ENCODE measurements at regions not wholly inside any gene's neighbourhood (a gene's known extent, or its start where the extent isn't known, plus 50 kb on each side); places are given as distances from the start of the nearest gene placed in this dataset.

DNA sequence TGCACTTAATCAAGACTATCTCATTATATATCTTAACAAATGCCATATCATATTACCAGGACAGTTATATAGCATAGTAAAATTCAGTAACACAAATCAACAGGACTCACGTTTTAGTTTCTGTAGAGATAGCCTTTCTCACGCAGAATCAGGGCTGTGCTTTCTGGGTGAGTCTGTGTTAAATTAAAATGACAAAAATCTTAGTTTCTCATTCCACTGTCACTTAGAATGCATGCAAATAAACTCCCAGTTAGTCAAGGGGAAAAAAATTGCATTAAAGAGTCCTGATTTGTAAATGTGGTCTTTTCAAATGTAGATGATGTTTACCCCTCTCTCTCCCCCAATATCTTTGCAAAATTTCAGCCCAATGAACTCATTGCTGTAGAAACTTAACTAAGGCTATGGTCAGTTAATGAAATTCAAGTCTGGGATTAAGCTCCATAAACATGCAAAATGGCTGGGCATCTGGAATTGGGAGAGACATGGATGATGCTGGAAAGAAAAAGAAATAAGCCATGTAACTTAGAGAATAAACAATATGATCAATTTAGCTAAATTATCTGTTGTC lies 77.8 kb upstream of the MGAT4C start:
- Mint-ChIP-seq H3K4me1 (ENCODE audit: unreplicated experiment) (no peaks in the 10 kb centered on the region), H3K9me3 (ENCODE audit: unreplicated experiment) (no peaks in the 10 kb centered on the region), H3K4me3 (ENCODE audit: unreplicated experiment) (no peak overlapping the region), H3K36me3 (ENCODE audit: low read depth, unreplicated experiment) (no peaks in the 10 kb centered on the region), H3K27ac (ENCODE audit: unreplicated experiment) (no peak overlapping the region), H3K27me3 (ENCODE audit: unreplicated experiment) (no peaks in the 10 kb centered on the region)
- no peak for TF ChIP-seq CTCF (IDR thresholded peaks at IDR 0.05; ENCODE audit: unreplicated experiment)
- no peak for DNase-seq (ENCODE audit: low spot score)

- Mint-ChIP-seq H3K27ac (ENCODE audit: unreplicated experiment) (no peak overlapping the region), H3K27me3 (ENCODE audit: unreplicated experiment) (no peaks in the 10 kb centered on the region), H3K36me3 (ENCODE audit: low read depth, unreplicated experiment) (no peaks in the 10 kb centered on the region), H3K9me3 (ENCODE audit: unreplicated experiment) (no peaks in the 10 kb centered on the region), H3K4me1 (ENCODE audit: unreplicated experiment) (no peaks in the 10 kb centered on the region), H3K4me3 (ENCODE audit: unreplicated experiment) (no peak overlapping the region)
- TF ChIP-seq CTCF (IDR thresholded peaks at IDR 0.05; ENCODE audit: unreplicated experiment) = no peak
- DNase-seq (ENCODE audit: low spot score) = no peak
These were observed 75.3 kb upstream of the MGAT4C start for GRCh38 chr12:86331457-86331856.

DNA sequence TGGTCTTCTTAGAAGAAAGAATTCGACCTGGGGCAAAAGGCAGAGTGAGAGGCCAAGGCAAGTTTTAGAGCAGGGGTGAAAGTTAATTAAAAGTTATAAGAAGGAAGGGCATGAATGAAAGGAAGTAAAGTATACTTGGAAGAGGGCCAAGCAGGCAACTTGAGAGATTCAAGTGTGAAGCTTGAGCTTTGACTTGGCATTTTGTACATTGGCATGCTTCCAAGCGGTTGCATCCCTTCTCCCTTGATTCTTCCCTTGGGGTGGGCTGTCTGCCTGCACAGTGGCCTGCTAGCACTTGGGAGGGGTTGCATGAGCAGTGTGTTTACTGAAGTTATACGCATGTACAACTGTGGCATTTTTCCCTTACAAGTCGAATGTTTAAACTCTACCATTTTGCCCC lies 74.8 kb upstream of the MGAT4C start:
- Mint-ChIP-seq H3K4me3 (ENCODE audit: unreplicated experiment) (no peak overlapping the region), H3K9me3 (ENCODE audit: unreplicated experiment) (no peaks in the 10 kb centered on the region), H3K36me3 (ENCODE audit: low read depth, unreplicated experiment) (no peaks in the 10 kb centered on the region), H3K4me1 (ENCODE audit: unreplicated experiment) (no peaks in the 10 kb centered on the region), H3K27ac (ENCODE audit: unreplicated experiment) (no peak overlapping the region), H3K27me3 (ENCODE audit: unreplicated experiment) (no peaks in the 10 kb centered on the region)
- DNase-seq (ENCODE audit: low spot score) = no peak
- TF ChIP-seq CTCF (IDR thresholded peaks at IDR 0.05; ENCODE audit: unreplicated experiment) = no peak

- DNase-seq (ENCODE audit: low spot score) = no peak
- Mint-ChIP-seq H3K4me1 (ENCODE audit: unreplicated experiment) (no peaks in the 10 kb centered on the region), H3K27me3 (ENCODE audit: unreplicated experiment) (no peaks in the 10 kb centered on the region), H3K27ac (ENCODE audit: unreplicated experiment) (no peak overlapping the region), H3K36me3 (ENCODE audit: low read depth, unreplicated experiment) (no peaks in the 10 kb centered on the region), H3K4me3 (ENCODE audit: unreplicated experiment) (no peak overlapping the region), H3K9me3 (ENCODE audit: unreplicated experiment) (no peaks in the 10 kb centered on the region)
- TF ChIP-seq CTCF (IDR thresholded peaks at IDR 0.05; ENCODE audit: unreplicated experiment) = no peak
These were observed 56.0 kb upstream of the MGAT4C start for GRCh38 chr12:86312232-86312631.
